Neural cell (in vitro differentiated cells): ENCODE measurements at regions not wholly inside any gene's neighbourhood (a gene's known extent, or its start where the extent isn't known, plus 50 kb on each side); places are given as distances from the start of the nearest gene placed in this dataset.

Experiments used
- CTCF ChIP-seq: fragments of 450-650 bp; IDR thresholded peaks from 2 replicates; pipeline ENCODE4 v1.5.1; 2014; ENCODE audit warnings: antibody characterized with exemption, mild to moderate bottlenecking, moderate library complexity; ENCODE audit not compliant: poor library complexity, severe bottlenecking
- EZH2 ChIP-seq: fragments of 200-600, 300-800 bp; shearing (Covaris generic), sonication (generic); IDR thresholded peaks from 2 replicates; pipeline ENCODE4 v1.6.1; 2014; ENCODE audit warnings: antibody characterized with exemption, low read length, borderline replicate concordance, mild to moderate bottlenecking; ENCODE audit not compliant: insufficient read depth, poor library complexity, severe bottlenecking
- MXI1 ChIP-seq: fragments of 450-650 bp; conservative IDR thresholded peaks from 2 replicates; pipeline ENCODE4 v1.6.1; 2014; ENCODE audit warnings: antibody characterized with exemption, mild to moderate bottlenecking; ENCODE audit not compliant: poor library complexity, severe bottlenecking
- POLR2AphosphoS5 ChIP-seq: IDR thresholded peaks from 2 replicates; pipeline ENCODE4 v1.6.1; 2012
- RAD21 ChIP-seq: fragments of 450-650 bp; conservative IDR thresholded peaks from 2 replicates; pipeline ENCODE4 v1.6.1; 2014; ENCODE audit warnings: antibody characterized with exemption, mild to moderate bottlenecking, moderate library complexity
- REST ChIP-seq: IDR thresholded peaks from 2 replicates; pipeline ENCODE4 v1.6.1; 2012; ENCODE audit warnings: borderline replicate concordance
- SMC3 ChIP-seq: fragments of 450-650 bp; conservative IDR thresholded peaks from 2 replicates; pipeline ENCODE4 v1.6.1; 2014; ENCODE audit warnings: antibody characterized with exemption, mild to moderate bottlenecking, moderate library complexity; ENCODE audit not compliant: poor library complexity
- TAF1 ChIP-seq: IDR thresholded peaks from 2 replicates; pipeline ENCODE4 v1.6.1; 2012; ENCODE audit warnings: low read depth

- no peak for TF ChIP-seq MXI1
- no peak for TF ChIP-seq CTCF
- no peak for TF ChIP-seq POLR2AphosphoS5
- TF ChIP-seq TAF1: no peak
- no peak for TF ChIP-seq SMC3
- TF ChIP-seq EZH2: no peak
- TF ChIP-seq RAD21: no peak
- no peak for TF ChIP-seq REST
Measured at GRCh38 chr1:99370476-99370875, 106.2 kb downstream of the PLPPR4 start.
